SK-N-SH (cell line): ENCODE measurements at regions not wholly inside any gene's neighbourhood (a gene's known extent, or its start where the extent isn't known, plus 50 kb on each side); places are given as distances from the start of the nearest gene placed in this dataset.

Experiments used
- CTCF ChIA-PET: fragments of 300-600, 350-600 bp; formaldehyde crosslinking; extraction: SDS; loops from one replicate; lab custom pipeline; 2021; lab: Yijun Ruan, JAX
- POLR2A ChIA-PET: fragments of 350-600 bp; sonication (Branson Sonifier 250); formaldehyde crosslinking; extraction: SDS; loops from one replicate; lab custom pipeline; 2020; ENCODE audit warnings: antibody characterized with exemption, inconsistent platforms; lab: Yijun Ruan, JAX
- DNase-seq: peaks from one replicate; pipeline ENCODE4 v3.0.0; 2012
- H2AFZ ChIP-seq: fragments of 200-600 bp; sonication (generic); 2 replicates; pipeline ENCODE4 v1.8.1; 2016; ENCODE audit warnings: antibody characterized with exemption, mild to moderate bottlenecking, low read depth
- H3F3A ChIP-seq: fragments of 200-600 bp; sonication (generic); replicated peaks from 2 replicates; pipeline ENCODE3; 2016; ENCODE audit warnings: antibody characterized with exemption, mild to moderate bottlenecking; ENCODE audit not compliant: insufficient read depth
- H3K27ac ChIP-seq, 2 experiments: fragments of 200-500 bp in 1 of 2; fragments of 200-600 bp in 1 of 2; sonication (Bioruptor generic) in 1 of 2; sonication (generic), shearing (Covaris generic) in 1 of 2; 2 replicates each; pipeline versions ENCODE4 v1.5.1 to v1.6.1; 2014 to 2016; ENCODE audit warnings: low read depth in 2 of 2, inconsistent platforms in 1 of 2, low read length in 1 of 2, mild to moderate bottlenecking in 1 of 2, mixed read lengths in 1 of 2
- H3K27me3 ChIP-seq: fragments of 200-600 bp; sonication (generic), shearing (Covaris generic); 2 replicates; pipeline ENCODE4 v1.6.1; 2016; ENCODE audit warnings: mixed run types; ENCODE audit not compliant: insufficient read depth
- H3K36me3 ChIP-seq, 2 experiments: fragments of 200-500 bp in 1 of 2; fragments of 200-600 bp in 1 of 2; sonication (Bioruptor generic) in 1 of 2; sonication (generic) in 1 of 2; replicated peaks in 1 of 2; 2 replicates each; pipeline versions ENCODE3 to v1.5.1; 2014 to 2016; ENCODE audit warnings: low read length in 1 of 2, mild to moderate bottlenecking in 1 of 2; ENCODE audit not compliant: insufficient read depth in 2 of 2, control insufficient read depth in 1 of 2
- H3K4me1 ChIP-seq, 2 experiments: fragments of 200-500 bp in 1 of 2; fragments of 200-600 bp in 1 of 2; sonication (Bioruptor generic) in 1 of 2; sonication (generic), shearing (Covaris generic) in 1 of 2; 2 replicates each; pipeline versions ENCODE4 v1.5.1 to v1.6.1; 2014 to 2016; ENCODE audit warnings: low read depth in 1 of 2, low read length in 1 of 2, mixed run types in 1 of 2; ENCODE audit not compliant: insufficient read depth in 2 of 2, control insufficient read depth in 1 of 2
- H3K4me2 ChIP-seq: fragments of 200-600 bp; sonication (generic), shearing (Covaris generic); 2 replicates; pipeline ENCODE4 v1.6.1; 2017; ENCODE audit warnings: mixed run types
- H3K4me3 ChIP-seq, 2 experiments: fragments of 200-500 bp in 1 of 2; fragments of 200-600 bp in 1 of 2; sonication (Bioruptor generic) in 1 of 2; sonication (generic), shearing (Covaris generic) in 1 of 2; 2 replicates each; pipeline versions ENCODE4 v1.5.1 to v1.8.1; 2014 to 2016; ENCODE audit warnings: low read depth in 2 of 2, inconsistent platforms in 1 of 2, low read length in 1 of 2, mild to moderate bottlenecking in 1 of 2, mixed read lengths in 1 of 2, moderate library complexity in 1 of 2
- H3K79me2 ChIP-seq: fragments of 200-600 bp; sonication (generic); 2 replicates; pipeline ENCODE4 v1.8.1; 2017; ENCODE audit warnings: mild to moderate bottlenecking; ENCODE audit not compliant: insufficient read depth
- H3K9ac ChIP-seq: fragments of 200-600 bp; sonication (generic); 2 replicates; pipeline ENCODE4 v1.6.1; 2017; ENCODE audit warnings: mixed run types
- H3K9me2 ChIP-seq: fragments of 200-600 bp; sonication (generic); 2 replicates; pipeline ENCODE4 v1.6.1; 2017; ENCODE audit warnings: mixed run types
- H3K9me3 ChIP-seq: fragments of 200-600 bp; sonication (generic); 2 replicates; pipeline ENCODE4 v1.6.1; 2017; ENCODE audit warnings: mixed run types, mild to moderate bottlenecking, moderate library complexity
- H4K20me1 ChIP-seq: fragments of 200-600 bp; sonication (generic); 2 replicates; pipeline ENCODE4 v1.6.1; 2017; ENCODE audit warnings: mild to moderate bottlenecking, mixed run types; ENCODE audit not compliant: insufficient read depth
- CHD2 ChIP-seq: fragments of 150-350 bp; IDR thresholded peaks from 2 replicates; pipeline ENCODE4 v1.6.1; 2018; ENCODE audit warnings: low read length; ENCODE audit not compliant: partially characterized antibody
- EP300 ChIP-seq, 2 experiments: IDR thresholded peaks; 2 replicates each; pipeline versions ENCODE4 v1.4.0 to v1.6.1; 2012; ENCODE audit warnings: borderline replicate concordance in 1 of 2, low read depth in 1 of 2, low read length in 1 of 2
- EZH2phosphoT487 ChIP-seq: fragments of 200-600 bp; sonication (generic); IDR thresholded peaks from 2 replicates; pipeline ENCODE4 v1.6.1; 2017; ENCODE audit warnings: low read depth, mixed run types, mild to moderate bottlenecking, antibody characterized with exemption, moderate library complexity, borderline replicate concordance
- FOXJ3 ChIP-seq: sonication (generic); formaldehyde crosslinking; IDR thresholded peaks from 2 replicates; pipeline ENCODE4 v1.5.1; 2020; ENCODE audit warnings: mild to moderate bottlenecking, missing genetic modification reagents
- JUND ChIP-seq: IDR thresholded peaks from 2 replicates; pipeline ENCODE4 v1.4.0; 2012
- MXI1 ChIP-seq: IDR thresholded peaks from 2 replicates; pipeline ENCODE4 v1.6.1; 2012; ENCODE audit warnings: mild to moderate bottlenecking, low read depth, low read length, improper control_type of control experiment
- NRF1 ChIP-seq: IDR thresholded peaks from 2 replicates; pipeline ENCODE4 v1.6.1; 2012; ENCODE audit warnings: low read depth, mild to moderate bottlenecking, low read length
- RCOR1 ChIP-seq: fragments of 150-350 bp; IDR thresholded peaks from 2 replicates; pipeline ENCODE4 v1.6.1; 2017; ENCODE audit warnings: antibody characterized with exemption, low read length
- RFX5 ChIP-seq: IDR thresholded peaks from 2 replicates; pipeline ENCODE4 v1.6.1; 2012; ENCODE audit warnings: mild to moderate bottlenecking, improper control_type of control experiment, low read length
- SMC3 ChIP-seq: IDR thresholded peaks from 2 replicates; pipeline ENCODE4 v1.6.1; 2012; ENCODE audit warnings: low read depth, low read length, improper control_type of control experiment
- TCF12 ChIP-seq: IDR thresholded peaks from 2 replicates; pipeline ENCODE4 v1.4.0; 2012
- TEAD4 ChIP-seq: IDR thresholded peaks from 2 replicates; pipeline ENCODE4 v1.4.0; 2012; ENCODE audit warnings: mild to moderate bottlenecking, borderline replicate concordance; ENCODE audit not compliant: insufficient read depth
- YY1 ChIP-seq: IDR thresholded peaks from 2 replicates; pipeline ENCODE4 v1.4.0; 2012; ENCODE audit warnings: low read depth, mild to moderate bottlenecking
- WGBS: methylation state at CpG from one replicate; pipeline ENCODE4 v1.1.6; 2017; ENCODE audit warnings: low lambda C conversion rate; 5-methylcytosine and 5-hydroxymethylcytosine counted together
- TF ChIP-seq, protein P1 (sequence below): IDR thresholded peaks from 2 replicates; pipeline ENCODE4 v1.4.0; 2012; ENCODE audit warnings: low read depth, borderline replicate concordance
- TF ChIP-seq, protein P2 (sequence below): fragments of 150-350 bp; IDR thresholded peaks from 2 replicates; pipeline ENCODE4 v1.6.1; 2016; ENCODE audit warnings: mild to moderate bottlenecking, low read depth, low read length
- TF ChIP-seq, protein P3 (sequence below): IDR thresholded peaks from 2 replicates; pipeline ENCODE4 v1.6.1; 2012; ENCODE audit warnings: mild to moderate bottlenecking, low read depth, low read length, moderate library complexity
- TF ChIP-seq, protein P4 (sequence below): fragments of 150-350 bp; IDR thresholded peaks from 2 replicates; pipeline ENCODE4 v1.6.1; 2017; ENCODE audit warnings: antibody characterized with exemption, low read length, low read depth, borderline replicate concordance
- TF ChIP-seq, protein P5 (sequence below): IDR thresholded peaks from 2 replicates; pipeline ENCODE4 v1.4.0; 2012; ENCODE audit warnings: low read depth, borderline replicate concordance

DNA sequence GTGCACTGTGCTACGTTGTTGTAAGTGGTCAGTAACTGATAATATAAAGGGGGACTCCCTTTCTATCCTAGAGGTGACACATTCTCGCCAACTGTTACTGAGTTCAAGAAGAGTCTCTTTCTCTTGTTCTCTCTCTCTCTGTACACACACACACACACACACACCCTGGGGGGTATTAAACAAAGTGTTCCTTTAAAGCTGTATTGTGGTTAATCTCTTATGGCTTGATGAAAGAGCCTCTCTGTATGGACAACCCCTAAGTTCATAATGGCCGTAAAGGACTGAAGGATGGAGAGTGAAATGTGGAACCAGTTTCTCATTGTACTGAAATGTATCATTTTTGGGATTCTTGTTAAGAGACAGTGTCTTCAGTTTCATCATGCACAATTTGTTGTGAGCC, 145.2 kb upstream of the BMPER start:
- no peaks in the 10 kb centered on the region for H3K36me3 ChIP-seq
- no peaks in the 10 kb centered on the region for H3K9me3 ChIP-seq
- no peaks in the 10 kb centered on the region for H3K9me2 ChIP-seq
- no peak overlapping the region for H2AFZ ChIP-seq
- no peaks in the 10 kb centered on the region for H3K27me3 ChIP-seq
- H3K79me2 ChIP-seq = no peaks in the 10 kb centered on the region
- TF ChIP-seq RFX5 (no peak), FOXJ3 (CRISPR knock-in tag) (no peak), TCF12 (no peak), YY1 (no peak), CHD2 (no peak), JUND (no peak), EP300 (IDR thresholded peaks at IDR 0.05; ENCODE audit: borderline replicate concordance in 1 of 2, low read depth in 1 of 2, low read length in 1 of 2) (no peak), EZH2phosphoT487 (no peak), NRF1 (no peak), RCOR1 (no peak)
- TF ChIP-seq, protein P1, sequence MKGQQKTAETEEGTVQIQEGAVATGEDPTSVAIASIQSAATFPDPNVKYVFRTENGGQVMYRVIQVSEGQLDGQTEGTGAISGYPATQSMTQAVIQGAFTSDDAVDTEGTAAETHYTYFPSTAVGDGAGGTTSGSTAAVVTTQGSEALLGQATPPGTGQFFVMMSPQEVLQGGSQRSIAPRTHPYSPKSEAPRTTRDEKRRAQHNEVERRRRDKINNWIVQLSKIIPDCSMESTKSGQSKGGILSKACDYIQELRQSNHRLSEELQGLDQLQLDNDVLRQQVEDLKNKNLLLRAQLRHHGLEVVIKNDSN = no peak
- TF ChIP-seq, protein P2, sequence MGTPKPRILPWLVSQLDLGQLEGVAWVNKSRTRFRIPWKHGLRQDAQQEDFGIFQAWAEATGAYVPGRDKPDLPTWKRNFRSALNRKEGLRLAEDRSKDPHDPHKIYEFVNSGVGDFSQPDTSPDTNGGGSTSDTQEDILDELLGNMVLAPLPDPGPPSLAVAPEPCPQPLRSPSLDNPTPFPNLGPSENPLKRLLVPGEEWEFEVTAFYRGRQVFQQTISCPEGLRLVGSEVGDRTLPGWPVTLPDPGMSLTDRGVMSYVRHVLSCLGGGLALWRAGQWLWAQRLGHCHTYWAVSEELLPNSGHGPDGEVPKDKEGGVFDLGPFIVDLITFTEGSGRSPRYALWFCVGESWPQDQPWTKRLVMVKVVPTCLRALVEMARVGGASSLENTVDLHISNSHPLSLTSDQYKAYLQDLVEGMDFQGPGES = no peak
- ChIA-PET CTCF (interaction anchor here (0.8 to 7.8 kb wide), 6 partner anchors 13 to 517 kb away, joined by 3 to 71 read pairs (median 5); no protein-coding TSS in a partner anchor), POLR2A (no interaction called here)
- H3K9ac ChIP-seq = no peak overlapping the region
- no peaks in the 10 kb centered on the region for H4K20me1 ChIP-seq
- no peak overlapping the region for H3K4me3 ChIP-seq
- H3F3A ChIP-seq = no peaks in the 10 kb centered on the region
- peaks cover 5 to 6% of the 10 kb centered on the region in 2 experiments; a peak in 3 of 4 replicates for H3K4me1 ChIP-seq
- WGBS = 79% methylated on average over 3 of the region's 3 CpGs
- DNase-seq = no peak
- H3K27ac ChIP-seq = no peak overlapping the region
- no peak overlapping the region for H3K4me2 ChIP-seq

DNA sequence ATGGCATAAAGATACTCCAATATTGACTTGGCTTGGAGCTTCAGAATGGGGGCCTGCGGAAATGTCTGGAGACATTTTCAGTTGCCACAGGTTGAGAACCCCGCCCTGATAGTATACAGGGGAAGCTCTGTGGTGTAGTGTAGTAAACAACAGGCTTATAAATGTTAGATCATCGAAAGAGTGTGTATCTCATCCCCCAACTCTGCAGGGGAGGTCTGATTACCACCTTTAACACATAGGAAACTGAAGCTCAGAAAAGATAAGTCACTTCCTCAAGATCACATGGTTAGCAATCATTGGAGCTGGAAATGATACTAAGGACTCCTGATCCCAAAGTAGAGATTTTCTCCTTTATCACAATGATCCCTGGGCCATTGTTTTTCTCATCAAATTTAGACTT, 144.5 kb upstream of the BMPER start:
- WGBS = 70% methylated on average over 3 of the region's 3 CpGs
- Histone ChIP-seq H3K79me2 (no peaks in the 10 kb centered on the region), H3K9ac (no peak overlapping the region), H3K4me3 (no peak overlapping the region), H3K4me1 (peaks cover 0 to 9% of the 10 kb centered on the region in 2 experiments; a peak in 1 of 4 replicates), H3K4me2 (no peak overlapping the region), H2AFZ (no peak overlapping the region), H3K27me3 (no peaks in the 10 kb centered on the region), H4K20me1 (no peaks in the 10 kb centered on the region), H3F3A (no peaks in the 10 kb centered on the region), H3K36me3 (no peaks in the 10 kb centered on the region), H3K9me3 (no peaks in the 10 kb centered on the region), H3K9me2 (no peaks in the 10 kb centered on the region), H3K27ac (no peak overlapping the region)
- no peak for DNase-seq
- CTCF ChIA-PET = interaction anchor here (0.8 to 7.8 kb wide), 5 partner anchors 48 to 575 kb away, joined by 3 to 71 read pairs (median 5); no protein-coding TSS in a partner anchor
- POLR2A ChIA-PET = no interaction called here
- TF ChIP-seq, protein P3, sequence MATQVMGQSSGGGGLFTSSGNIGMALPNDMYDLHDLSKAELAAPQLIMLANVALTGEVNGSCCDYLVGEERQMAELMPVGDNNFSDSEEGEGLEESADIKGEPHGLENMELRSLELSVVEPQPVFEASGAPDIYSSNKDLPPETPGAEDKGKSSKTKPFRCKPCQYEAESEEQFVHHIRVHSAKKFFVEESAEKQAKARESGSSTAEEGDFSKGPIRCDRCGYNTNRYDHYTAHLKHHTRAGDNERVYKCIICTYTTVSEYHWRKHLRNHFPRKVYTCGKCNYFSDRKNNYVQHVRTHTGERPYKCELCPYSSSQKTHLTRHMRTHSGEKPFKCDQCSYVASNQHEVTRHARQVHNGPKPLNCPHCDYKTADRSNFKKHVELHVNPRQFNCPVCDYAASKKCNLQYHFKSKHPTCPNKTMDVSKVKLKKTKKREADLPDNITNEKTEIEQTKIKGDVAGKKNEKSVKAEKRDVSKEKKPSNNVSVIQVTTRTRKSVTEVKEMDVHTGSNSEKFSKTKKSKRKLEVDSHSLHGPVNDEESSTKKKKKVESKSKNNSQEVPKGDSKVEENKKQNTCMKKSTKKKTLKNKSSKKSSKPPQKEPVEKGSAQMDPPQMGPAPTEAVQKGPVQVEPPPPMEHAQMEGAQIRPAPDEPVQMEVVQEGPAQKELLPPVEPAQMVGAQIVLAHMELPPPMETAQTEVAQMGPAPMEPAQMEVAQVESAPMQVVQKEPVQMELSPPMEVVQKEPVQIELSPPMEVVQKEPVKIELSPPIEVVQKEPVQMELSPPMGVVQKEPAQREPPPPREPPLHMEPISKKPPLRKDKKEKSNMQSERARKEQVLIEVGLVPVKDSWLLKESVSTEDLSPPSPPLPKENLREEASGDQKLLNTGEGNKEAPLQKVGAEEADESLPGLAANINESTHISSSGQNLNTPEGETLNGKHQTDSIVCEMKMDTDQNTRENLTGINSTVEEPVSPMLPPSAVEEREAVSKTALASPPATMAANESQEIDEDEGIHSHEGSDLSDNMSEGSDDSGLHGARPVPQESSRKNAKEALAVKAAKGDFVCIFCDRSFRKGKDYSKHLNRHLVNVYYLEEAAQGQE = no peak
- no peak for TF ChIP-seq FOXJ3 (CRISPR knock-in tag)
- no peak for TF ChIP-seq SMC3
- TF ChIP-seq YY1 = no peak
- TF ChIP-seq, protein P4, sequence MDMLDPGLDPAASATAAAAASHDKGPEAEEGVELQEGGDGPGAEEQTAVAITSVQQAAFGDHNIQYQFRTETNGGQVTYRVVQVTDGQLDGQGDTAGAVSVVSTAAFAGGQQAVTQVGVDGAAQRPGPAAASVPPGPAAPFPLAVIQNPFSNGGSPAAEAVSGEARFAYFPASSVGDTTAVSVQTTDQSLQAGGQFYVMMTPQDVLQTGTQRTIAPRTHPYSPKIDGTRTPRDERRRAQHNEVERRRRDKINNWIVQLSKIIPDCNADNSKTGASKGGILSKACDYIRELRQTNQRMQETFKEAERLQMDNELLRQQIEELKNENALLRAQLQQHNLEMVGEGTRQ = no peak
- TF ChIP-seq TEAD4 = no peak
- TF ChIP-seq, protein P2 = no peak
- TF ChIP-seq, protein P5, sequence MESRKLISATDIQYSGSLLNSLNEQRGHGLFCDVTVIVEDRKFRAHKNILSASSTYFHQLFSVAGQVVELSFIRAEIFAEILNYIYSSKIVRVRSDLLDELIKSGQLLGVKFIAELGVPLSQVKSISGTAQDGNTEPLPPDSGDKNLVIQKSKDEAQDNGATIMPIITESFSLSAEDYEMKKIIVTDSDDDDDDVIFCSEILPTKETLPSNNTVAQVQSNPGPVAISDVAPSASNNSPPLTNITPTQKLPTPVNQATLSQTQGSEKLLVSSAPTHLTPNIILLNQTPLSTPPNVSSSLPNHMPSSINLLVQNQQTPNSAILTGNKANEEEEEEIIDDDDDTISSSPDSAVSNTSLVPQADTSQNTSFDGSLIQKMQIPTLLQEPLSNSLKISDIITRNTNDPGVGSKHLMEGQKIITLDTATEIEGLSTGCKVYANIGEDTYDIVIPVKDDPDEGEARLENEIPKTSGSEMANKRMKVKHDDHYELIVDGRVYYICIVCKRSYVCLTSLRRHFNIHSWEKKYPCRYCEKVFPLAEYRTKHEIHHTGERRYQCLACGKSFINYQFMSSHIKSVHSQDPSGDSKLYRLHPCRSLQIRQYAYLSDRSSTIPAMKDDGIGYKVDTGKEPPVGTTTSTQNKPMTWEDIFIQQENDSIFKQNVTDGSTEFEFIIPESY = no peak
- TF ChIP-seq MXI1 = no peak
